ENCODE measurements at regions not wholly inside any gene's neighbourhood (a gene's known extent, or its start where the extent isn't known, plus 50 kb on each side); places are given as distances from the start of the nearest gene placed in this dataset.

DNA sequence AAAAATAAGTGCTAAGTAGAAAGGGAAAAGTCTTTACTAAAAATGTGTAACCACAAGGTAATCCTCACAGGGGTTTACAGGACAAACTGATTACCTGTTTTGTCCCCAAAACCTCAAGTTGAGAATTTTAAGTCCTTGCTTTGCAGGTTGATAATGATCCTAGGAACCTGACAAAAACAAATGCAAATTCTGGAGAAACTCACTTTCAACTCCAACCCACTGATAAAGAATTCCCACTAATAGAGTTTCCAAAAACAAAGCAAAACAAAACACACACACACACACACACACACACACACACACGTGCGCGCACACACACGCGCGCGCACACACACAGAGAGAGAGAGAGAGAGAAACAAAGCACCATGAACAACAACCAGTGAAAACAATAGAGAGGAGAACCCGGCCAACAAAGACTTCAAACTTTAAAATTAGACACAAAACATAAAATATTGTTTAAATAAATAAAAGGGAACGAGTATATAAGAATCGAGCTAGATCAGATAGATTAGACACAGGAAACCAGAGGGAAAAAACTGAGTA is 187.0 kb upstream of the FOXN3 start:
- Histone ChIP-seq H3K9ac (ENCODE audit: low read depth, low read length, poor library complexity) (no peak overlapping the region), H2BK15ac (ENCODE audit: low read length) (no peak overlapping the region), H3K4me1 (ENCODE audit: control insufficient read depth in 2 of 2, insufficient read depth in 1 of 2, low read depth in 1 of 2, low read length in 2 of 2) (no peaks in the 10 kb centered on the region), H2AK5ac (ENCODE audit: low read depth, low read length) (no peak overlapping the region), H3K4ac (ENCODE audit: low read length) (no peak overlapping the region), H3K9me3 (replicated peaks in 1 of 2; ENCODE audit: control insufficient read depth in 2 of 2, insufficient read depth in 1 of 2, low read depth in 1 of 2, low read length in 2 of 2) (peaks cover 0 to 6% of the 10 kb centered on the region in 2 donors), H4K91ac (ENCODE audit: low read depth, low read length, poor library complexity) (no peak overlapping the region), H3K18ac (ENCODE audit: low read length) (no peak overlapping the region), H3K27me3 (ENCODE audit: control insufficient read depth in 3 of 3, insufficient read depth in 3 of 3, low read depth in 1 of 3, low read length in 3 of 3) (no peaks in the 10 kb centered on the region), H4K8ac (ENCODE audit: low read depth, low read length) (no peak overlapping the region), H3K27ac (replicated peaks; ENCODE audit: low read length) (no peak overlapping the region), H2BK5ac (ENCODE audit: low read length) (no peak overlapping the region), H2BK120ac (ENCODE audit: low read depth, low read length) (no peak overlapping the region), H3K4me2 (ENCODE audit: insufficient read depth, low read length, poor library complexity, severe bottlenecking) (no peak overlapping the region), H3K14ac (ENCODE audit: low read length) (no peak overlapping the region), H2AFZ (ENCODE audit: low read length) (no peak overlapping the region), H3K36me3 (replicated peaks in 1 of 2; ENCODE audit: control insufficient read depth in 2 of 2, insufficient read depth in 2 of 2, low read length in 2 of 2) (no peaks in the 10 kb centered on the region), H3K23ac (ENCODE audit: low read depth, low read length, poor library complexity) (no peak overlapping the region), H3K79me1 (ENCODE audit: low read depth, low read length) (no peaks in the 10 kb centered on the region), H2BK12ac (ENCODE audit: low read length) (no peak overlapping the region), H3K4me3 (ENCODE audit: low read length in 2 of 2) (no peak overlapping the region)
- DNase-seq (ENCODE audit: low spot score): no peak
- no CpG with 5 or more reads among the region's 10 CpGs for WGBS, 2 donors (ENCODE audit: extremely low coverage in 2 of 2, insufficient read length in 2 of 2, insufficient replicate concordance in 1 of 2)

DNA sequence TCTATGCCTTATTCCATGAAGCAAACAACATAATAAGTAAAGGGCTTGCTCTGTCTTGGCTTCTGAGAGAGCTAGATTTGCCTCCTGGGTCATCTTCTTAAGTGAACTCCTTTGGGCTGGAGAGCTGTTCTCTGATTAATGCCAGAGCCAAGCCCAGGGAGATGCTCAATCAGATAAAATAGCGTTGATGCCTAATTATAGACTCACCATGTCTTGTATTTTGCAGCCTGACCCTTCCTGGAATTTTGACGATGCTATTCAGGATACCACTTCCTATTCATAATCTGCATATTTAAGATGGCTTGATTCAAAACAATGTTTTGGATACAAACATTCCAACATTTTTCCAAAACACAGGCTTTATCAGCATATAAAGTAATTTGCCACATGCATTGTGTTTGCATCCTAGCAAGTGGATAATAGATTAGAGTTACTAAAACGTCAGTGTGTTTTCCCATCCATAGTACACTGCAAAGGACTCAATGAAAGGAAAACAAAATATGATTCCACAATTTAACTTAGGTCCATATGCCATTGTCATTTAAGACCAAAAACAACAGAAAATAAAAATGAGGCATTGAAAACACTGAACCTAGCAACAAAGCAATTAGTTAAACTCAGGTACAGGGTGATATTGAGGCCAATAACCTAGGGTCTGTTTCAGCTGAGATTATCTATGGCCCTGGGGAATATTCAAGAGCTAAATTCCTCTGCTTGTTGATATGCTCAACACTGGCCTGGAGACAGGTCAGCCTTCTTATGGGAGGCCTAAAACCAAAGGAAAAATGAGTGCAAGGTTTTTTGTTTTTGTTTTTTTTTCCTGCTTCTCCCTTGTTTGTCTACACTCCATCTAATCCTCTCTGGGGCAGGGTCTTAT is 184.2 kb upstream of the FOXN3 start:
- no peak for DNase-seq (ENCODE audit: low spot score)
- Histone ChIP-seq H2BK5ac (ENCODE audit: low read length) (no peak overlapping the region), H3K23ac (ENCODE audit: low read depth, low read length, poor library complexity) (no peak overlapping the region), H2BK12ac (ENCODE audit: low read length) (no peak overlapping the region), H3K18ac (ENCODE audit: low read length) (no peak overlapping the region), H3K36me3 (replicated peaks in 1 of 2; ENCODE audit: control insufficient read depth in 2 of 2, insufficient read depth in 2 of 2, low read length in 2 of 2) (no peaks in the 10 kb centered on the region), H3K9ac (ENCODE audit: low read depth, low read length, poor library complexity) (no peak overlapping the region), H3K4me1 (ENCODE audit: control insufficient read depth in 2 of 2, insufficient read depth in 1 of 2, low read depth in 1 of 2, low read length in 2 of 2) (no peaks in the 10 kb centered on the region), H3K4ac (ENCODE audit: low read length) (no peak overlapping the region), H4K8ac (ENCODE audit: low read depth, low read length) (no peak overlapping the region), H3K27ac (replicated peaks; ENCODE audit: low read length) (no peak overlapping the region), H2BK120ac (ENCODE audit: low read depth, low read length) (no peak overlapping the region), H3K4me3 (ENCODE audit: low read length in 2 of 2) (no peak overlapping the region), H3K79me1 (ENCODE audit: low read depth, low read length) (no peaks in the 10 kb centered on the region), H3K14ac (ENCODE audit: low read length) (no peak overlapping the region), H2AK5ac (ENCODE audit: low read depth, low read length) (no peak overlapping the region), H3K27me3 (ENCODE audit: control insufficient read depth in 3 of 3, insufficient read depth in 3 of 3, low read depth in 1 of 3, low read length in 3 of 3) (no peaks in the 10 kb centered on the region), H3K4me2 (ENCODE audit: insufficient read depth, low read length, poor library complexity, severe bottlenecking) (no peak overlapping the region), H2BK15ac (ENCODE audit: low read length) (no peak overlapping the region), H2AFZ (ENCODE audit: low read length) (no peak overlapping the region), H3K9me3 (replicated peaks in 1 of 2; ENCODE audit: control insufficient read depth in 2 of 2, insufficient read depth in 1 of 2, low read depth in 1 of 2, low read length in 2 of 2) (peaks cover 0 to 15% of the 10 kb centered on the region in 2 donors), H4K91ac (ENCODE audit: low read depth, low read length, poor library complexity) (no peak overlapping the region)
- WGBS, 2 donors (ENCODE audit: extremely low coverage in 2 of 2, insufficient read length in 2 of 2, insufficient replicate concordance in 1 of 2): no CpG with 5 or more reads among the region's 3 CpGs

DNA sequence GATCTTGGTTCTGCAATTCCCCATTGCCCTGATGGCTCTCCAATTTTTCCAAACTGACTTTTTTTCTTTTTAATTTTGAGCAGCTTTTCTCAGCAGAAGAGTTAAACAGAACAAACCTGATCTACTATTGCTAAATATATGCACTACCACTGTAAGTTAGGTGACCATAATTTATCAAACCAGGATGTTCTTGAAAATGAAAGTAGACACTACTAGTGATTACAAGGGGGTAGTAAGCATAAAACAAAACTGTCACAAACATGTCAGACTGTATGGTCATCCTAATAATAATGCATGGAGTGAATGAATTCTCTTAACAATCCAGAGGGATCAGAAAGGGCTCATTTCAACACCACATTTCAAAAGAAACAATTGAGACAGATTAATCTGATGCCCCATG is 183.0 kb upstream of the FOXN3 start:
- H3K36me3 ChIP-seq (replicated peaks in 1 of 2; ENCODE audit: control insufficient read depth in 2 of 2, insufficient read depth in 2 of 2, low read length in 2 of 2): no peaks in the 10 kb centered on the region
- DNase-seq (ENCODE audit: low spot score): no peak
- H2BK12ac ChIP-seq (ENCODE audit: low read length): no peak overlapping the region
- H3K27me3 ChIP-seq (ENCODE audit: control insufficient read depth in 3 of 3, insufficient read depth in 3 of 3, low read depth in 1 of 3, low read length in 3 of 3): no peaks in the 10 kb centered on the region
- no peak overlapping the region for H4K91ac ChIP-seq (ENCODE audit: low read depth, low read length, poor library complexity)
- H3K18ac ChIP-seq (ENCODE audit: low read length): no peak overlapping the region
- H3K4me1 ChIP-seq (ENCODE audit: control insufficient read depth in 2 of 2, insufficient read depth in 1 of 2, low read depth in 1 of 2, low read length in 2 of 2): no peaks in the 10 kb centered on the region
- H3K9ac ChIP-seq (ENCODE audit: low read depth, low read length, poor library complexity): no peak overlapping the region
- no peak overlapping the region for H2BK5ac ChIP-seq (ENCODE audit: low read length)
- no peak overlapping the region for H3K27ac ChIP-seq (replicated peaks; ENCODE audit: low read length)
- H3K14ac ChIP-seq (ENCODE audit: low read length): no peak overlapping the region
- H3K4me3 ChIP-seq (ENCODE audit: low read length in 2 of 2): no peak overlapping the region
- H3K4me2 ChIP-seq (ENCODE audit: insufficient read depth, low read length, poor library complexity, severe bottlenecking): no peak overlapping the region
- no peak overlapping the region for H2BK15ac ChIP-seq (ENCODE audit: low read length)
- H4K8ac ChIP-seq (ENCODE audit: low read depth, low read length): no peak overlapping the region
- H2AFZ ChIP-seq (ENCODE audit: low read length): no peak overlapping the region
- no peak overlapping the region for H3K23ac ChIP-seq (ENCODE audit: low read depth, low read length, poor library complexity)
- peaks cover 0 to 15% of the 10 kb centered on the region in 2 donors for H3K9me3 ChIP-seq (replicated peaks in 1 of 2; ENCODE audit: control insufficient read depth in 2 of 2, insufficient read depth in 1 of 2, low read depth in 1 of 2, low read length in 2 of 2)
- H3K4ac ChIP-seq (ENCODE audit: low read length): no peak overlapping the region
- H3K79me1 ChIP-seq (ENCODE audit: low read depth, low read length): no peaks in the 10 kb centered on the region
- no peak overlapping the region for H2BK120ac ChIP-seq (ENCODE audit: low read depth, low read length)
- H2AK5ac ChIP-seq (ENCODE audit: low read depth, low read length): no peak overlapping the region

DNA sequence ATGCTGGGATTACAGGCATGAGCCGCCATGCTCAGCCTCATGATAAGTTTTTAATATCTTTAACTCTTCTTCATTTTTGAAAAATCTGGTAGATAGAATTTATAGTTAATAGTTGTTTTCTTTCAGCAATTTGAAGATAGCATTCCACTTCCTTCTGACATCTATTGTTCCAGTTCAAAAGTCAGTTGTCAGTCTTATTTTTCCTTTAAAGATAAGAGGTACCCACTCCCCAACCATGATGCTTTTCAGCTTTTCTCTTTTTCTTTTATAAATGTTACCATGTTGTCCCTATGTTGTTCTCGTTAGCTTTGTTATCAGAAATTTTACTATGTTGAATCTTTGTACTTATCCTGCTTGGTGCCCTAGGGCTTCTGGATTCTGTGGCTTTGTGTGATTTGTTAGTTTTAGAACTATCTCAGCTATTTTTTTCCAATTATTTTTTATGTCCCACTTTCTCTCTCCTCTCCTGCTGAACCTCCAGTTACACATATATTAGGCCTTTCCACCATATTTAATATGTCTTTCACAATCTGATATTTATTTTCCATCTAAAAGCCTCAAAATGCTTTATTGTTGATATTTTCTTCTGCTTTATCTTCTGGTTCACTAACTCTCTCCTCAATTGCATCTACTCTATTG is 181.6 kb upstream of the FOXN3 start:
- no peak overlapping the region for H2BK120ac ChIP-seq (ENCODE audit: low read depth, low read length)
- H3K4me3 ChIP-seq (ENCODE audit: low read length in 2 of 2): no peak overlapping the region
- H3K36me3 ChIP-seq (replicated peaks in 1 of 2; ENCODE audit: control insufficient read depth in 2 of 2, insufficient read depth in 2 of 2, low read length in 2 of 2): no peaks in the 10 kb centered on the region
- no peak overlapping the region for H3K4me2 ChIP-seq (ENCODE audit: insufficient read depth, low read length, poor library complexity, severe bottlenecking)
- no peak overlapping the region for H4K8ac ChIP-seq (ENCODE audit: low read depth, low read length)
- H4K91ac ChIP-seq (ENCODE audit: low read depth, low read length, poor library complexity): no peak overlapping the region
- H3K79me1 ChIP-seq (ENCODE audit: low read depth, low read length): no peaks in the 10 kb centered on the region
- no peak overlapping the region for H2BK5ac ChIP-seq (ENCODE audit: low read length)
- no CpG with 5 or more reads among the region's 2 CpGs for WGBS, 2 donors (ENCODE audit: extremely low coverage in 2 of 2, insufficient read length in 2 of 2, insufficient replicate concordance in 1 of 2)
- peaks cover 0 to 15% of the 10 kb centered on the region in 2 donors for H3K9me3 ChIP-seq (replicated peaks in 1 of 2; ENCODE audit: control insufficient read depth in 2 of 2, insufficient read depth in 1 of 2, low read depth in 1 of 2, low read length in 2 of 2)
- H3K27me3 ChIP-seq (ENCODE audit: control insufficient read depth in 3 of 3, insufficient read depth in 3 of 3, low read depth in 1 of 3, low read length in 3 of 3): no peaks in the 10 kb centered on the region
- H3K18ac ChIP-seq (ENCODE audit: low read length): no peak overlapping the region
- H3K14ac ChIP-seq (ENCODE audit: low read length): no peak overlapping the region
- DNase-seq (ENCODE audit: low spot score): no peak
- no peak overlapping the region for H2AK5ac ChIP-seq (ENCODE audit: low read depth, low read length)
- no peak overlapping the region for H2BK12ac ChIP-seq (ENCODE audit: low read length)
- no peak overlapping the region for H3K23ac ChIP-seq (ENCODE audit: low read depth, low read length, poor library complexity)
- H3K4me1 ChIP-seq (ENCODE audit: control insufficient read depth in 2 of 2, insufficient read depth in 1 of 2, low read depth in 1 of 2, low read length in 2 of 2): no peaks in the 10 kb centered on the region
- no peak overlapping the region for H3K9ac ChIP-seq (ENCODE audit: low read depth, low read length, poor library complexity)
- H3K4ac ChIP-seq (ENCODE audit: low read length): no peak overlapping the region
- H2BK15ac ChIP-seq (ENCODE audit: low read length): no peak overlapping the region
- H3K27ac ChIP-seq (replicated peaks; ENCODE audit: low read length): no peak overlapping the region
- H2AFZ ChIP-seq (ENCODE audit: low read length): no peak overlapping the region

Data from neuronal stem cell (in vitro differentiated cells).